Stimulated activated effector memory CD8-positive, alpha-beta T cell treated with anti-CD3 and anti-CD28 coated beads, Interleukin-12 subunit alpha, Interleukin-12 subunit beta, amount 100 ng/mL, for 72 hours (primary cell): ENCODE measurements at regions not wholly inside any gene's neighbourhood (a gene's known extent, or its start where the extent isn't known, plus 50 kb on each side); places are given as distances from the start of the nearest gene placed in this dataset.

Source experiments
- ATAC-seq: fragments of 150-1000 bp; cut with Tn5 transposase; 2 replicates; pipeline ENCODE4 v1.10.0; 2021
- DNase-seq, 2 donors: peaks; one replicate each; pipeline ENCODE4 v3.0.0; 2021 to 2022; ENCODE audit warnings: low spot score in 2 of 2
- H3K27ac Mint-ChIP-seq: one replicate; pipeline ENCODE4 v1.8.0; 2022; ENCODE audit warnings: mild to moderate bottlenecking, mixed read lengths
- H3K36me3 Mint-ChIP-seq: one replicate; pipeline ENCODE4 v1.8.0; 2022; ENCODE audit warnings: mild to moderate bottlenecking, mixed read lengths
- H3K4me1 Mint-ChIP-seq: one replicate; pipeline ENCODE4 v1.8.0; 2022; ENCODE audit warnings: mixed read lengths
- H3K4me3 Mint-ChIP-seq: one replicate; pipeline ENCODE4 v1.8.0; 2022; ENCODE audit warnings: mild to moderate bottlenecking, mixed read lengths
- H3K9me3 Mint-ChIP-seq: one replicate; pipeline ENCODE4 v1.8.0; 2022; ENCODE audit warnings: mixed read lengths

GRCh38 chr12:58814036-58814435 lies 106.3 kb downstream of the LRIG3 start:
- no peak for DNase-seq
- no peak overlapping the region for H3K4me3 Mint-ChIP-seq
- ATAC-seq, result no peak
- H3K9me3 Mint-ChIP-seq, result peaks cover 3% of the 10 kb centered on the region
- H3K4me1 Mint-ChIP-seq, result no peaks in the 10 kb centered on the region
- no peak overlapping the region for H3K27ac Mint-ChIP-seq
- H3K36me3 Mint-ChIP-seq, result no peaks in the 10 kb centered on the region

- Mint-ChIP-seq H3K9me3 (peaks cover 3% of the 10 kb centered on the region), H3K27ac (no peak overlapping the region), H3K36me3 (no peaks in the 10 kb centered on the region), H3K4me3 (no peak overlapping the region), H3K4me1 (no peaks in the 10 kb centered on the region)
- DNase-seq (no peak), ATAC-seq (no peak)
Observed at GRCh38 chr12:58815235-58815634, 105.1 kb downstream of the LRIG3 start.

GRCh38 chr12:58818546-58818945 lies 101.8 kb downstream of the LRIG3 start:
- Mint-ChIP-seq H3K4me3 (no peak overlapping the region), H3K9me3 (peaks cover 10% of the 10 kb centered on the region), H3K36me3 (no peaks in the 10 kb centered on the region), H3K4me1 (no peaks in the 10 kb centered on the region), H3K27ac (no peak overlapping the region)
- ATAC-seq (no peak), DNase-seq (no peak)

GRCh38 chr12:58819345-58819744 lies 101.0 kb downstream of the LRIG3 start:
- no peak overlapping the region for H3K27ac Mint-ChIP-seq
- ATAC-seq, result no peak
- no peak overlapping the region for H3K4me3 Mint-ChIP-seq
- peaks cover 10% of the 10 kb centered on the region for H3K9me3 Mint-ChIP-seq
- H3K4me1 Mint-ChIP-seq, result no peaks in the 10 kb centered on the region
- no peaks in the 10 kb centered on the region for H3K36me3 Mint-ChIP-seq
- no peak for DNase-seq

GRCh38 chr12:58819985-58820384 lies 100.3 kb downstream of the LRIG3 start:
- Mint-ChIP-seq H3K4me3 (no peak overlapping the region), H3K9me3 (peaks cover 10% of the 10 kb centered on the region), H3K36me3 (no peaks in the 10 kb centered on the region), H3K27ac (no peak overlapping the region), H3K4me1 (no peaks in the 10 kb centered on the region)
- DNase-seq (no peak), ATAC-seq (no peak)
